ENCODE measurements at regions not wholly inside any gene's neighbourhood (a gene's known extent, or its start where the extent isn't known, plus 50 kb on each side); places are given as distances from the start of the nearest gene placed in this dataset.

DNA sequence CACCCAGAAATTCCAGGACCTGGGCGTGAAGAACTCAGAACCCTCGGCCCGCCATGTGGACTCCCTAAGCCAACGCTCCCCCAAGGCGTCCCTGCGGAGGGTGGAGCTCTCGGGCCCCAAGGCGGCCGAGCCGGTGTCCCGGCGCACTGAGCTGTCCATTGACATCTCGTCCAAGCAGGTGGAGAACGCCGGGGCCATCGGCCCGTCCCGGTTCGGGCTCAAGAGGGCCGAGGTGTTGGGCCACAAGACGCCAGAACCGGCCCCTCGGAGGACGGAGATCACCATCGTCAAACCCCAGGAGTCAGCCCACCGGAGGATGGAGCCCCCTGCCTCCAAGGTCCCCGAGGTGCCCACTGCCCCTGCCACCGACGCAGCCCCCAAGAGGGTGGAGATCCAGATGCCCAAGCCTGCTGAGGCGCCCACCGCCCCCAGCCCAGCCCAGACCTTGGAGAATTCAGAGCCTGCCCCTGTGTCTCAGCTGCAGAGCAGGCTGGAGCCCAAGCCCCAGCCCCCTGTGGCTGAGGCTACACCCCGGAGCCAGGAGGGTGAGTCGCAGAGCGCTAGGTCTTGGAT, 261.5 kb downstream of the SEC14L1 start (continued):
- TF ChIP-seq, protein P1, sequence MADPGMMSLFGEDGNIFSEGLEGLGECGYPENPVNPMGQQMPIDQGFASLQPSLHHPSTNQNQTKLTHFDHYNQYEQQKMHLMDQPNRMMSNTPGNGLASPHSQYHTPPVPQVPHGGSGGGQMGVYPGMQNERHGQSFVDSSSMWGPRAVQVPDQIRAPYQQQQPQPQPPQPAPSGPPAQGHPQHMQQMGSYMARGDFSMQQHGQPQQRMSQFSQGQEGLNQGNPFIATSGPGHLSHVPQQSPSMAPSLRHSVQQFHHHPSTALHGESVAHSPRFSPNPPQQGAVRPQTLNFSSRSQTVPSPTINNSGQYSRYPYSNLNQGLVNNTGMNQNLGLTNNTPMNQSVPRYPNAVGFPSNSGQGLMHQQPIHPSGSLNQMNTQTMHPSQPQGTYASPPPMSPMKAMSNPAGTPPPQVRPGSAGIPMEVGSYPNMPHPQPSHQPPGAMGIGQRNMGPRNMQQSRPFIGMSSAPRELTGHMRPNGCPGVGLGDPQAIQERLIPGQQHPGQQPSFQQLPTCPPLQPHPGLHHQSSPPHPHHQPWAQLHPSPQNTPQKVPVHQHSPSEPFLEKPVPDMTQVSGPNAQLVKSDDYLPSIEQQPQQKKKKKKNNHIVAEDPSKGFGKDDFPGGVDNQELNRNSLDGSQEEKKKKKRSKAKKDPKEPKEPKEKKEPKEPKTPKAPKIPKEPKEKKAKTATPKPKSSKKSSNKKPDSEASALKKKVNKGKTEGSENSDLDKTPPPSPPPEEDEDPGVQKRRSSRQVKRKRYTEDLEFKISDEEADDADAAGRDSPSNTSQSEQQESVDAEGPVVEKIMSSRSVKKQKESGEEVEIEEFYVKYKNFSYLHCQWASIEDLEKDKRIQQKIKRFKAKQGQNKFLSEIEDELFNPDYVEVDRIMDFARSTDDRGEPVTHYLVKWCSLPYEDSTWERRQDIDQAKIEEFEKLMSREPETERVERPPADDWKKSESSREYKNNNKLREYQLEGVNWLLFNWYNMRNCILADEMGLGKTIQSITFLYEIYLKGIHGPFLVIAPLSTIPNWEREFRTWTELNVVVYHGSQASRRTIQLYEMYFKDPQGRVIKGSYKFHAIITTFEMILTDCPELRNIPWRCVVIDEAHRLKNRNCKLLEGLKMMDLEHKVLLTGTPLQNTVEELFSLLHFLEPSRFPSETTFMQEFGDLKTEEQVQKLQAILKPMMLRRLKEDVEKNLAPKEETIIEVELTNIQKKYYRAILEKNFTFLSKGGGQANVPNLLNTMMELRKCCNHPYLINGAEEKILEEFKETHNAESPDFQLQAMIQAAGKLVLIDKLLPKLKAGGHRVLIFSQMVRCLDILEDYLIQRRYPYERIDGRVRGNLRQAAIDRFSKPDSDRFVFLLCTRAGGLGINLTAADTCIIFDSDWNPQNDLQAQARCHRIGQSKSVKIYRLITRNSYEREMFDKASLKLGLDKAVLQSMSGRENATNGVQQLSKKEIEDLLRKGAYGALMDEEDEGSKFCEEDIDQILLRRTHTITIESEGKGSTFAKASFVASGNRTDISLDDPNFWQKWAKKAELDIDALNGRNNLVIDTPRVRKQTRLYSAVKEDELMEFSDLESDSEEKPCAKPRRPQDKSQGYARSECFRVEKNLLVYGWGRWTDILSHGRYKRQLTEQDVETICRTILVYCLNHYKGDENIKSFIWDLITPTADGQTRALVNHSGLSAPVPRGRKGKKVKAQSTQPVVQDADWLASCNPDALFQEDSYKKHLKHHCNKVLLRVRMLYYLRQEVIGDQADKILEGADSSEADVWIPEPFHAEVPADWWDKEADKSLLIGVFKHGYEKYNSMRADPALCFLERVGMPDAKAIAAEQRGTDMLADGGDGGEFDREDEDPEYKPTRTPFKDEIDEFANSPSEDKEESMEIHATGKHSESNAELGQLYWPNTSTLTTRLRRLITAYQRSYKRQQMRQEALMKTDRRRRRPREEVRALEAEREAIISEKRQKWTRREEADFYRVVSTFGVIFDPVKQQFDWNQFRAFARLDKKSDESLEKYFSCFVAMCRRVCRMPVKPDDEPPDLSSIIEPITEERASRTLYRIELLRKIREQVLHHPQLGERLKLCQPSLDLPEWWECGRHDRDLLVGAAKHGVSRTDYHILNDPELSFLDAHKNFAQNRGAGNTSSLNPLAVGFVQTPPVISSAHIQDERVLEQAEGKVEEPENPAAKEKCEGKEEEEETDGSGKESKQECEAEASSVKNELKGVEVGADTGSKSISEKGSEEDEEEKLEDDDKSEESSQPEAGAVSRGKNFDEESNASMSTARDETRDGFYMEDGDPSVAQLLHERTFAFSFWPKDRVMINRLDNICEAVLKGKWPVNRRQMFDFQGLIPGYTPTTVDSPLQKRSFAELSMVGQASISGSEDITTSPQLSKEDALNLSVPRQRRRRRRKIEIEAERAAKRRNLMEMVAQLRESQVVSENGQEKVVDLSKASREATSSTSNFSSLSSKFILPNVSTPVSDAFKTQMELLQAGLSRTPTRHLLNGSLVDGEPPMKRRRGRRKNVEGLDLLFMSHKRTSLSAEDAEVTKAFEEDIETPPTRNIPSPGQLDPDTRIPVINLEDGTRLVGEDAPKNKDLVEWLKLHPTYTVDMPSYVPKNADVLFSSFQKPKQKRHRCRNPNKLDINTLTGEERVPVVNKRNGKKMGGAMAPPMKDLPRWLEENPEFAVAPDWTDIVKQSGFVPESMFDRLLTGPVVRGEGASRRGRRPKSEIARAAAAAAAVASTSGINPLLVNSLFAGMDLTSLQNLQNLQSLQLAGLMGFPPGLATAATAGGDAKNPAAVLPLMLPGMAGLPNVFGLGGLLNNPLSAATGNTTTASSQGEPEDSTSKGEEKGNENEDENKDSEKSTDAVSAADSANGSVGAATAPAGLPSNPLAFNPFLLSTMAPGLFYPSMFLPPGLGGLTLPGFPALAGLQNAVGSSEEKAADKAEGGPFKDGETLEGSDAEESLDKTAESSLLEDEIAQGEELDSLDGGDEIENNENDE (IDR thresholded peaks at IDR 0.05; ENCODE audit: insufficient replicate concordance, low read length), result no peak
- TF ChIP-seq FOSL1 (IDR thresholded peaks at IDR 0.05; ENCODE audit: insufficient read depth, low read depth, low read length), result no peak
- TF ChIP-seq KDM1A (IDR thresholded peaks at IDR 0.05; ENCODE audit: borderline replicate concordance, low read length), result no peak
- no peak for TF ChIP-seq HDAC6 (IDR thresholded peaks at IDR 0.05; ENCODE audit: low read depth, low read length)
- TF ChIP-seq EGR1 (IDR thresholded peaks at IDR 0.05; ENCODE audit: borderline replicate concordance, low read depth, low read length), result no peak
- TF ChIP-seq SAP30 (IDR thresholded peaks at IDR 0.05; ENCODE audit: insufficient read depth, insufficient replicate concordance, low read length), result no peak
- no peak for TF ChIP-seq YY1 (IDR thresholded peaks at IDR 0.05; ENCODE audit: low read depth, low read length)
- no peak for TF ChIP-seq NANOG (IDR thresholded peaks at IDR 0.05; ENCODE audit: insufficient read depth, low read depth, low read length, poor library complexity, severe bottlenecking)
- TF ChIP-seq KDM5A (IDR thresholded peaks at IDR 0.05; ENCODE audit: low read length), result no peak
- TF ChIP-seq POU5F1 (IDR thresholded peaks at IDR 0.05; ENCODE audit: low read depth, low read length), result no peak
- TF ChIP-seq CHD2 (IDR thresholded peaks at IDR 0.05; ENCODE audit: low read length), result no peak
